WTC11 (cell line): ENCODE measurements at regions not wholly inside any gene's neighbourhood (a gene's known extent, or its start where the extent isn't known, plus 50 kb on each side); places are given as distances from the start of the nearest gene placed in this dataset.

ENCODE experiments used
- ATAC-seq: fragments of 200-7000 bp; cut with Tn5 transposase; 2 replicates; pipeline ENCODE4 v1.10.0; 2021; ENCODE audit warnings: mild to moderate bottlenecking, moderate library complexity
- CTCF ChIA-PET: fragments of 300-600 bp; sonication (Branson Sonifier 250); formaldehyde crosslinking; loops from one replicate; lab custom pipeline; 2021; ENCODE audit warnings: antibody characterized with exemption; lab: Charles Lee
- POLR2A ChIA-PET: fragments of 350-600 bp; sonication (Branson Sonifier 250); formaldehyde crosslinking; loops from one replicate; lab custom pipeline; 2021; ENCODE audit warnings: antibody characterized with exemption; lab: Charles Lee
- DNase-seq: peaks from one replicate; pipeline ENCODE4 v3.0.0; 2021; ENCODE audit warnings: low spot score
- H3K27ac Mint-ChIP-seq: 2 replicates; pipeline ENCODE4 v1.8.0; 2021; ENCODE audit warnings: mixed read lengths
- H3K27me3 Mint-ChIP-seq: 2 replicates; pipeline ENCODE4 v1.8.0; 2021; ENCODE audit warnings: low read depth, mild to moderate bottlenecking, moderate library complexity, mixed read lengths
- H3K36me3 Mint-ChIP-seq: 2 replicates; pipeline ENCODE4 v1.8.0; 2021; ENCODE audit warnings: mixed read lengths
- H3K4me1 Mint-ChIP-seq: 2 replicates; pipeline ENCODE4 v1.8.0; 2022; ENCODE audit warnings: mixed read lengths
- H3K4me3 Mint-ChIP-seq: 2 replicates; pipeline ENCODE4 v1.8.0; 2021; ENCODE audit warnings: mild to moderate bottlenecking, moderate library complexity, mixed read lengths
- H3K9me3 Mint-ChIP-seq: 2 replicates; pipeline ENCODE4 v1.8.0; 2021; ENCODE audit warnings: mixed read lengths
- AR ChIP-seq: fragments of 250-450 bp; sonication (Bioruptor Pico); IDR thresholded peaks from 2 replicates; pipeline ENCODE4 v1.9.0; 2021; ENCODE audit warnings: mild to moderate bottlenecking
- ATF1 ChIP-seq: sonication (generic); formaldehyde crosslinking; IDR thresholded peaks from 2 replicates; pipeline ENCODE4 v1.8.1; 2023; ENCODE audit warnings: mild to moderate bottlenecking, moderate library complexity, missing genetic modification reagents
- GABPB1 ChIP-seq: sonication (generic); formaldehyde crosslinking; IDR thresholded peaks from 2 replicates; pipeline ENCODE4 v1.8.1; 2023; ENCODE audit warnings: mild to moderate bottlenecking, missing genetic modification reagents
- HMGA2 ChIP-seq: fragments of 250-450 bp; sonication (Bioruptor Pico); IDR thresholded peaks from 2 replicates; pipeline ENCODE4 v1.4.0; 2021; ENCODE audit warnings: mild to moderate bottlenecking, moderate library complexity
- MXD4 ChIP-seq: fragments of 250-450 bp; sonication (Bioruptor Pico); IDR thresholded peaks from 2 replicates; pipeline ENCODE4 v1.8.0; 2021; ENCODE audit warnings: mild to moderate bottlenecking, moderate library complexity, borderline replicate concordance
- OVOL2 ChIP-seq: fragments of 250-450 bp; sonication (Bioruptor Pico); IDR thresholded peaks from 2 replicates; pipeline ENCODE4 v1.9.0; 2021; ENCODE audit warnings: mild to moderate bottlenecking, borderline replicate concordance
- PREB ChIP-seq: sonication (generic); formaldehyde crosslinking; IDR thresholded peaks from 2 replicates; pipeline ENCODE4 v1.8.1; 2022; ENCODE audit warnings: mild to moderate bottlenecking, missing genetic modification reagents, moderate library complexity, borderline replicate concordance
- PRRX2 ChIP-seq: fragments of 250-450 bp; sonication (Bioruptor Pico); IDR thresholded peaks from 2 replicates; pipeline ENCODE4 v1.8.0; 2021; ENCODE audit warnings: mild to moderate bottlenecking
- RELA ChIP-seq: sonication (generic); formaldehyde crosslinking; IDR thresholded peaks from 2 replicates; pipeline ENCODE4 v1.8.1; 2022; ENCODE audit warnings: missing genetic modification reagents, mild to moderate bottlenecking, borderline replicate concordance
- TP53 ChIP-seq: sonication (generic); formaldehyde crosslinking; IDR thresholded peaks from 2 replicates; pipeline ENCODE4 v1.8.1; 2023; ENCODE audit warnings: mild to moderate bottlenecking, missing genetic modification reagents
- ZBTB21 ChIP-seq: sonication (generic); formaldehyde crosslinking; IDR thresholded peaks from 2 replicates; pipeline ENCODE4 v1.8.1; 2023; ENCODE audit warnings: mild to moderate bottlenecking, missing genetic modification reagents, borderline replicate concordance
- ZNF281 ChIP-seq: sonication (generic); formaldehyde crosslinking; IDR thresholded peaks from 2 replicates; pipeline ENCODE4 v1.8.0; 2023; ENCODE audit warnings: mild to moderate bottlenecking, missing genetic modification reagents
- ZNF423 ChIP-seq: fragments of 250-450 bp; sonication (Bioruptor Pico); IDR thresholded peaks from 2 replicates; pipeline ENCODE4 v2.1.2; 2022; ENCODE audit warnings: mild to moderate bottlenecking, moderate library complexity
- TF ChIP-seq, protein P1 (sequence below): sonication (generic); formaldehyde crosslinking; IDR thresholded peaks from 2 replicates; pipeline ENCODE4 v1.8.1; 2022; ENCODE audit warnings: low read depth, mild to moderate bottlenecking, moderate library complexity, missing genetic modification reagents, borderline replicate concordance
- TF ChIP-seq, protein P2 (sequence below): sonication (generic); formaldehyde crosslinking; IDR thresholded peaks from 2 replicates; pipeline ENCODE4 v1.8.1; 2023; ENCODE audit warnings: mild to moderate bottlenecking, moderate library complexity, missing genetic modification reagents
- TF ChIP-seq, protein P3 (sequence below): sonication (generic); formaldehyde crosslinking; IDR thresholded peaks from 2 replicates; pipeline ENCODE4 v1.8.0; 2022; ENCODE audit warnings: mild to moderate bottlenecking, missing genetic modification reagents
- TF ChIP-seq, protein P4 (sequence below): sonication (generic); formaldehyde crosslinking; IDR thresholded peaks from 2 replicates; pipeline ENCODE4 v1.8.0; 2022; ENCODE audit warnings: missing genetic modification reagents

GRCh38 chr14:54083549-54084239, 127.1 kb upstream of the BMP4 start:
- no peak overlapping the region for H3K4me3 Mint-ChIP-seq
- no peak for ATAC-seq
- TF ChIP-seq OVOL2 (no peak), PRRX2 (no peak), ZNF423 (no peak), MXD4 (CRISPR knock-in tag) (no peak), ZBTB21 (CRISPR knock-in tag) (no peak), HMGA2 (CRISPR knock-in tag) (no peak), ATF1 (no peak), TP53 (CRISPR knock-in tag) (no peak), PREB (CRISPR knock-in tag) (no peak)
- TF ChIP-seq, protein P1, sequence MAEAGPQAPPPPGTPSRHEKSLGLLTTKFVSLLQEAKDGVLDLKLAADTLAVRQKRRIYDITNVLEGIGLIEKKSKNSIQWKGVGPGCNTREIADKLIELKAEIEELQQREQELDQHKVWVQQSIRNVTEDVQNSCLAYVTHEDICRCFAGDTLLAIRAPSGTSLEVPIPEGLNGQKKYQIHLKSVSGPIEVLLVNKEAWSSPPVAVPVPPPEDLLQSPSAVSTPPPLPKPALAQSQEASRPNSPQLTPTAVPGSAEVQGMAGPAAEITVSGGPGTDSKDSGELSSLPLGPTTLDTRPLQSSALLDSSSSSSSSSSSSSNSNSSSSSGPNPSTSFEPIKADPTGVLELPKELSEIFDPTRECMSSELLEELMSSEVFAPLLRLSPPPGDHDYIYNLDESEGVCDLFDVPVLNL (CRISPR knock-in tag), result no peak
- TF ChIP-seq, protein P2, sequence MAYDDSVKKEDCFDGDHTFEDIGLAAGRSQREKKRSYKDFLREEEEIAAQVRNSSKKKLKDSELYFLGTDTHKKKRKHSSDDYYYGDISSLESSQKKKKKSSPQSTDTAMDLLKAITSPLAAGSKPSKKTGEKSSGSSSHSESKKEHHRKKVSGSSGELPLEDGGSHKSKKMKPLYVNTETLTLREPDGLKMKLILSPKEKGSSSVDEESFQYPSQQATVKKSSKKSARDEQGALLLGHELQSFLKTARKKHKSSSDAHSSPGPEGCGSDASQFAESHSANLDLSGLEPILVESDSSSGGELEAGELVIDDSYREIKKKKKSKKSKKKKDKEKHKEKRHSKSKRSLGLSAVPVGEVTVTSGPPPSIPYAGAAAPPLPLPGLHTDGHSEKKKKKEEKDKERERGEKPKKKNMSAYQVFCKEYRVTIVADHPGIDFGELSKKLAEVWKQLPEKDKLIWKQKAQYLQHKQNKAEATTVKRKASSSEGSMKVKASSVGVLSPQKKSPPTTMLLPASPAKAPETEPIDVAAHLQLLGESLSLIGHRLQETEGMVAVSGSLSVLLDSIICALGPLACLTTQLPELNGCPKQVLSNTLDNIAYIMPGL (CRISPR knock-in tag), result no peak
- TF ChIP-seq, protein P3, sequence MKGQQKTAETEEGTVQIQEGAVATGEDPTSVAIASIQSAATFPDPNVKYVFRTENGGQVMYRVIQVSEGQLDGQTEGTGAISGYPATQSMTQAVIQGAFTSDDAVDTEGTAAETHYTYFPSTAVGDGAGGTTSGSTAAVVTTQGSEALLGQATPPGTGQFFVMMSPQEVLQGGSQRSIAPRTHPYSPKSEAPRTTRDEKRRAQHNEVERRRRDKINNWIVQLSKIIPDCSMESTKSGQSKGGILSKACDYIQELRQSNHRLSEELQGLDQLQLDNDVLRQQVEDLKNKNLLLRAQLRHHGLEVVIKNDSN (CRISPR knock-in tag), result no peak
- TF ChIP-seq, all 79 proteins: peak for 0
- Mint-ChIP-seq H3K36me3 (no peaks in the 10 kb centered on the region), H3K9me3 (peaks cover 8% of the 10 kb centered on the region), H3K27me3 (no peaks in the 10 kb centered on the region; the same call in 1 of the 2 replicates), H3K4me1 (peaks cover 24% of the 10 kb centered on the region), H3K27ac (no peak overlapping the region)
- no peak for DNase-seq
- POLR2A ChIA-PET, result no interaction called here
- CTCF ChIA-PET, result no interaction called here

DNA sequence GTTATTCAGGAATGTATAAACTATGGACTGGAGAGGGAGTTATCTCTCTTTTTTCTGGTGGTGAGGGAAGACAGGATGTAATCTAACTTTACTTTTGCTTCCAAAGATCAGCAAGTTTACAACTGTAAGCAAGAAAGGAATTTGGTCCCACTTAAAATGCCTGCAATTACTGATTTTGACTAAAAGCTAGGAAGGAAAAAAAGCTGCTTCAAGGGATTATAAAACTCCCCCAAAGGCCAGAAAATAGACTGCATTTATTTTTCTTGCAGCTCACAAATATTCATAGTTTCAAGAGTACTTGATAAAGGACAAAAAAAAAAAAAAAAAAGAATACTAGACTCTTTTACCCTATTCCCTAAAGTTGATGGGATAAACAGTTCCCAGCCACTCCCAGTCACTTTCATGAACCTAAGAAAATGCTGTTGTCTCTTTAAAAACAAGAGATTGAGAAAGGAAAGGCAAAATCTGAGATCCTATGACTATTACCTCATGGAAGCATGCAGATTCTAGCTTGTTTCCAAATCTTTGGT, 128.7 kb upstream of the BMP4 start:
- CTCF ChIA-PET, result no interaction called here
- ATAC-seq, result no peak
- Mint-ChIP-seq H3K4me1 (peaks cover 24% of the 10 kb centered on the region), H3K27ac (no peak overlapping the region), H3K36me3 (no peaks in the 10 kb centered on the region), H3K27me3 (no peaks in the 10 kb centered on the region; the same call in 1 of the 2 replicates), H3K4me3 (no peak overlapping the region), H3K9me3 (peaks cover 8% of the 10 kb centered on the region)
- DNase-seq, result no peak
- POLR2A ChIA-PET, result interaction anchor here (0.6 kb wide), 1 partner anchor 424 kb away, joined by 3 read pairs; no protein-coding TSS in a partner anchor
- TF ChIP-seq, protein P3 (CRISPR knock-in tag), result no peak
- TF ChIP-seq AR (no peak), RELA (CRISPR knock-in tag) (no peak), ZNF281 (CRISPR knock-in tag) (no peak), GABPB1 (CRISPR knock-in tag) (no peak)
- TF ChIP-seq, protein P4, sequence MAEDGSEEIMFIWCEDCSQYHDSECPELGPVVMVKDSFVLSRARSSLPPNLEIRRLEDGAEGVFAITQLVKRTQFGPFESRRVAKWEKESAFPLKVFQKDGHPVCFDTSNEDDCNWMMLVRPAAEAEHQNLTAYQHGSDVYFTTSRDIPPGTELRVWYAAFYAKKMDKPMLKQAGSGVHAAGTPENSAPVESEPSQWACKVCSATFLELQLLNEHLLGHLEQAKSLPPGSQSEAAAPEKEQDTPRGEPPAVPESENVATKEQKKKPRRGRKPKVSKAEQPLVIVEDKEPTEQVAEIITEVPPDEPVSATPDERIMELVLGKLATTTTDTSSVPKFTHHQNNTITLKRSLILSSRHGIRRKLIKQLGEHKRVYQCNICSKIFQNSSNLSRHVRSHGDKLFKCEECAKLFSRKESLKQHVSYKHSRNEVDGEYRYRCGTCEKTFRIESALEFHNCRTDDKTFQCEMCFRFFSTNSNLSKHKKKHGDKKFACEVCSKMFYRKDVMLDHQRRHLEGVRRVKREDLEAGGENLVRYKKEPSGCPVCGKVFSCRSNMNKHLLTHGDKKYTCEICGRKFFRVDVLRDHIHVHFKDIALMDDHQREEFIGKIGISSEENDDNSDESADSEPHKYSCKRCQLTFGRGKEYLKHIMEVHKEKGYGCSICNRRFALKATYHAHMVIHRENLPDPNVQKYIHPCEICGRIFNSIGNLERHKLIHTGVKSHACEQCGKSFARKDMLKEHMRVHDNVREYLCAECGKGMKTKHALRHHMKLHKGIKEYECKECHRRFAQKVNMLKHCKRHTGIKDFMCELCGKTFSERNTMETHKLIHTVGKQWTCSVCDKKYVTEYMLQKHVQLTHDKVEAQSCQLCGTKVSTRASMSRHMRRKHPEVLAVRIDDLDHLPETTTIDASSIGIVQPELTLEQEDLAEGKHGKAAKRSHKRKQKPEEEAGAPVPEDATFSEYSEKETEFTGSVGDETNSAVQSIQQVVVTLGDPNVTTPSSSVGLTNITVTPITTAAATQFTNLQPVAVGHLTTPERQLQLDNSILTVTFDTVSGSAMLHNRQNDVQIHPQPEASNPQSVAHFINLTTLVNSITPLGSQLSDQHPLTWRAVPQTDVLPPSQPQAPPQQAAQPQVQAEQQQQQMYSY (CRISPR knock-in tag), result no peak
